GM18498 (cell line): ENCODE measurements at regions not wholly inside any gene's neighbourhood (a gene's known extent, or its start where the extent isn't known, plus 50 kb on each side); places are given as distances from the start of the nearest gene placed in this dataset.

Experiments
- ATAC-seq: cut with Tn5 transposase; IDR thresholded peaks from one replicate; pipeline ENCODE4 v1.9.1; 2021; ENCODE audit warnings: mild to moderate bottlenecking, moderate library complexity; ENCODE audit not compliant: unreplicated experiment

GRCh38 chr5:162484095-162484494 is 416.5 kb downstream of the GABRG2 start:
- no peak for ATAC-seq

GRCh38 chr5:162484986-162485385 is 417.4 kb downstream of the GABRG2 start:
- no peak for ATAC-seq

GRCh38 chr5:162485666-162486292 is 418.2 kb downstream of the GABRG2 start:
- no peak for ATAC-seq

- no peak for ATAC-seq
These were observed 420.3 kb downstream of the GABRG2 start for GRCh38 chr5:162487528-162488525.

- no peak for ATAC-seq
These were observed 428.7 kb downstream of the GABRG2 start for GRCh38 chr5:162496100-162496808.

- no peak for ATAC-seq
These were observed 429.9 kb downstream of the GABRG2 start for GRCh38 chr5:162497455-162497854.

GRCh38 chr5:162502780-162503179 is 435.2 kb downstream of the GABRG2 start:
- ATAC-seq = no peak

GRCh38 chr5:162503796-162504195 is 436.2 kb downstream of the GABRG2 start:
- ATAC-seq = no peak

GRCh38 chr5:162512935-162513565 is 445.5 kb downstream of the GABRG2 start:
- no peak for ATAC-seq

GRCh38 chr5:162514116-162514515 is 446.5 kb downstream of the GABRG2 start:
- no peak for ATAC-seq

- no peak for ATAC-seq
These were observed 453.3 kb downstream of the GABRG2 start for GRCh38 chr5:162520878-162521277.

- ATAC-seq = no peak
These were observed 461.6 kb downstream of the GABRG2 start for GRCh38 chr5:162529209-162529608.

GRCh38 chr5:162529886-162530285 is 462.3 kb downstream of the GABRG2 start:
- no peak for ATAC-seq

GRCh38 chr5:162543437-162543836 is 475.9 kb downstream of the GABRG2 start:
- ATAC-seq = no peak

- ATAC-seq = no peak
These were observed 477.3 kb downstream of the GABRG2 start for GRCh38 chr5:162544905-162545304.

GRCh38 chr5:162550236-162550635 is 482.7 kb downstream of the GABRG2 start:
- no peak for ATAC-seq

- ATAC-seq = no peak
These were observed 490.5 kb downstream of the GABRG2 start for GRCh38 chr5:162558120-162558519.

- no peak for ATAC-seq
These were observed 500.1 kb downstream of the GABRG2 start for GRCh38 chr5:162567644-162568043.

- ATAC-seq = no peak
These were observed 506.2 kb downstream of the GABRG2 start for GRCh38 chr5:162573758-162574157.

- no peak for ATAC-seq
These were observed 524.2 kb downstream of the GABRG2 start for GRCh38 chr5:162591724-162592123.

- peak; percentile 45 for ATAC-seq
These were observed 526.3 kb downstream of the GABRG2 start for GRCh38 chr5:162593881-162594280.
